VCaP (cell line): ENCODE measurements at regions not wholly inside any gene's neighbourhood (a gene's known extent, or its start where the extent isn't known, plus 50 kb on each side); places are given as distances from the start of the nearest gene placed in this dataset.

Experiments used
- H3K27ac ChIP-seq: fragments of 450-650 bp; 2 replicates; pipeline ENCODE4 v1.5.1; 2017
- CTCF ChIP-seq: fragments of 450-650 bp; conservative IDR thresholded peaks from 2 replicates; pipeline ENCODE4 v1.5.1; 2017; ENCODE audit warnings: mild to moderate bottlenecking, moderate library complexity

- no peak overlapping the region for H3K27ac ChIP-seq
Measured at GRCh38 chr10:44177610-44178009, 207.3 kb downstream of the CXCL12 start.

GRCh38 chr10:44176311-44176710 lies 208.6 kb downstream of the CXCL12 start:
- no peak overlapping the region for H3K27ac ChIP-seq
- TF ChIP-seq CTCF: no peak

More at GRCh38 chr10:44177610-44178009, 207.3 kb downstream of the CXCL12 start:
- TF ChIP-seq CTCF: no peak

- TF ChIP-seq CTCF: no peak
- H3K27ac ChIP-seq: no peak overlapping the region
Measured at GRCh38 chr10:44173608-44173894, 211.3 kb downstream of the CXCL12 start.

GRCh38 chr10:44172883-44173607 lies 211.9 kb downstream of the CXCL12 start:
- no peak overlapping the region for H3K27ac ChIP-seq
- TF ChIP-seq CTCF: no peak

GRCh38 chr10:44171765-44172164 lies 213.1 kb downstream of the CXCL12 start:
- H3K27ac ChIP-seq: no peak overlapping the region
- no peak for TF ChIP-seq CTCF

- TF ChIP-seq CTCF: no peak
- H3K27ac ChIP-seq: no peak overlapping the region
Measured at GRCh38 chr10:44168478-44168877, 216.4 kb downstream of the CXCL12 start.

GRCh38 chr10:44167752-44168151 lies 217.1 kb downstream of the CXCL12 start:
- no peak for TF ChIP-seq CTCF
- H3K27ac ChIP-seq: no peak overlapping the region

GRCh38 chr10:44166441-44166840 lies 218.5 kb downstream of the CXCL12 start:
- TF ChIP-seq CTCF: no peak
- H3K27ac ChIP-seq: no peak overlapping the region
